ENCODE measurements at regions not wholly inside any gene's neighbourhood (a gene's known extent, or its start where the extent isn't known, plus 50 kb on each side); places are given as distances from the start of the nearest gene placed in this dataset.

- TF ChIP-seq POLR2A (IDR thresholded peaks at IDR 0.05) (no peak), CTCF (IDR thresholded peaks at IDR 0.05) (no peak)
Observed at GRCh38 chr14:46074061-46074460, 577.5 kb downstream of the RPL10L start.

All from thyroid gland (tissue), 4 donors.